ENCODE measurements at regions not wholly inside any gene's neighbourhood (a gene's known extent, or its start where the extent isn't known, plus 50 kb on each side); places are given as distances from the start of the nearest gene placed in this dataset.

- H3K36me3 ChIP-seq (replicated peaks in 1 of 2; ENCODE audit: control extremely low read depth in 1 of 2, control insufficient read depth in 1 of 2, extremely low read depth in 1 of 2, insufficient read depth in 2 of 2, low read length in 1 of 2), result no peaks in the 10 kb centered on the region
- no peak for DNase-seq
- Mint-ChIP-seq H3K9me3 (ENCODE audit: insufficient read depth) (no peaks in the 10 kb centered on the region), H3K27me3 (peaks cover 17% of the 10 kb centered on the region), H3K27ac (no peak overlapping the region), H3K4me3 (no peak overlapping the region), H3K4me1 (no peaks in the 10 kb centered on the region)
- POLR2A ChIA-PET, result no interaction called here
- WGBS (ENCODE audit: insufficient coverage), result no CpG with 5 or more reads among the region's 3 CpGs
- TF ChIP-seq EZH2 (IDR thresholded peaks at IDR 0.05; ENCODE audit: borderline replicate concordance, insufficient read depth, low read depth, low read length, poor library complexity, severe bottlenecking) (no peak), CTCF (IDR thresholded peaks at IDR 0.05) (no peak)
- no peaks in the 10 kb centered on the region for H3K79me2 ChIP-seq (ENCODE audit: control insufficient read depth, insufficient read depth, low read length)
- no peak overlapping the region for H3K9ac ChIP-seq (ENCODE audit: low read length)
- no peak overlapping the region for H2AFZ ChIP-seq (ENCODE audit: insufficient read depth, low read depth, low read length, poor library complexity, severe bottlenecking)
- H3K4me2 ChIP-seq (replicated peaks; ENCODE audit: low read depth, low read length, poor library complexity, severe bottlenecking), result no peak overlapping the region
- H3K9me3 ChIP-seq (ENCODE audit: control extremely low read depth in 1 of 3, control insufficient read depth in 2 of 3, insufficient read depth in 1 of 3, low read length in 2 of 3), result no peaks in the 10 kb centered on the region
- no peak for ATAC-seq (ENCODE audit: low read depth)
- H4K20me1 ChIP-seq (ENCODE audit: control insufficient read depth, insufficient read depth, low read length, poor library complexity, severe bottlenecking), result no peaks in the 10 kb centered on the region
- no peak overlapping the region for H3K4me3 ChIP-seq (ENCODE audit: control extremely low read depth in 1 of 5, extremely low read depth in 1 of 5, insufficient read depth in 1 of 5, low read depth in 2 of 5, low read length in 4 of 5)
- no peak overlapping the region for H3K27ac ChIP-seq (ENCODE audit: low read length in 2 of 2)
- peaks cover 0 to 3% (median 0%) of the 10 kb centered on the region in 4 experiments for H3K27me3 ChIP-seq (replicated peaks in 1 of 4; ENCODE audit: control extremely low read depth in 1 of 4, control insufficient read depth in 3 of 4, insufficient read depth in 4 of 4, low read length in 3 of 4)
- CTCF ChIA-PET, result no interaction called here
- intact Hi-C loops (cut with micrococcal nuclease), result no loop called here
- no peaks in the 10 kb centered on the region for H3K4me1 ChIP-seq (ENCODE audit: control insufficient read depth in 2 of 2, insufficient read depth in 2 of 2, low read length in 2 of 2)
Observed at GRCh38 chr15:36506733-36507356, 72.6 kb upstream of the CDIN1 start.

GRCh38 chr15:36507458-36507857 is 72.0 kb upstream of the CDIN1 start:
- ChIA-PET POLR2A (no interaction called here), CTCF (no interaction called here)
- no peak for DNase-seq
- Histone ChIP-seq H3K4me1 (ENCODE audit: control insufficient read depth in 2 of 2, insufficient read depth in 2 of 2, low read length in 2 of 2) (no peaks in the 10 kb centered on the region), H3K9ac (ENCODE audit: low read length) (no peak overlapping the region), H3K27ac (ENCODE audit: low read length in 2 of 2) (no peak overlapping the region), H3K4me3 (ENCODE audit: control extremely low read depth in 1 of 5, extremely low read depth in 1 of 5, insufficient read depth in 1 of 5, low read depth in 2 of 5, low read length in 4 of 5) (no peak overlapping the region), H3K36me3 (replicated peaks in 1 of 2; ENCODE audit: control extremely low read depth in 1 of 2, control insufficient read depth in 1 of 2, extremely low read depth in 1 of 2, insufficient read depth in 2 of 2, low read length in 1 of 2) (no peaks in the 10 kb centered on the region), H2AFZ (ENCODE audit: insufficient read depth, low read depth, low read length, poor library complexity, severe bottlenecking) (no peak overlapping the region), H3K4me2 (replicated peaks; ENCODE audit: low read depth, low read length, poor library complexity, severe bottlenecking) (no peak overlapping the region), H3K27me3 (replicated peaks in 1 of 4; ENCODE audit: control extremely low read depth in 1 of 4, control insufficient read depth in 3 of 4, insufficient read depth in 4 of 4, low read length in 3 of 4) (peaks cover 0 to 3% (median 0%) of the 10 kb centered on the region in 4 experiments), H4K20me1 (ENCODE audit: control insufficient read depth, insufficient read depth, low read length, poor library complexity, severe bottlenecking) (no peaks in the 10 kb centered on the region), H3K9me3 (ENCODE audit: control extremely low read depth in 1 of 3, control insufficient read depth in 2 of 3, insufficient read depth in 1 of 3, low read length in 2 of 3) (no peaks in the 10 kb centered on the region), H3K79me2 (ENCODE audit: control insufficient read depth, insufficient read depth, low read length) (no peaks in the 10 kb centered on the region)
- peaks cover 17% of the 10 kb centered on the region for H3K27me3 Mint-ChIP-seq
- no peak for ATAC-seq (ENCODE audit: low read depth)
- no peak for TF ChIP-seq EZH2 (IDR thresholded peaks at IDR 0.05; ENCODE audit: borderline replicate concordance, insufficient read depth, low read depth, low read length, poor library complexity, severe bottlenecking)
- TF ChIP-seq CTCF (IDR thresholded peaks at IDR 0.05), result no peak
- no peaks in the 10 kb centered on the region for H3K4me1 Mint-ChIP-seq
- no CpG with 5 or more reads among the region's 1 CpG for WGBS (ENCODE audit: insufficient coverage)
- no peaks in the 10 kb centered on the region for H3K9me3 Mint-ChIP-seq (ENCODE audit: insufficient read depth)
- intact Hi-C loops (cut with micrococcal nuclease), result no loop called here
- no peak overlapping the region for H3K27ac Mint-ChIP-seq
- no peak overlapping the region for H3K4me3 Mint-ChIP-seq
